Mesothelial cell of epicardium (in vitro differentiated cells): ENCODE measurements at regions not wholly inside any gene's neighbourhood (a gene's known extent, or its start where the extent isn't known, plus 50 kb on each side); places are given as distances from the start of the nearest gene placed in this dataset.

Experiments used
- DNase-seq, 2 experiments: peaks; one replicate each; pipeline ENCODE4 v3.0.0; 2021; ENCODE audit warnings: low spot score in 2 of 2; ENCODE audit not compliant: unreplicated experiment in 2 of 2
- H3K27ac Mint-ChIP-seq: 2 replicates; pipeline ENCODE4 v1.8.0; 2021; ENCODE audit warnings: mixed read lengths
- H3K27me3 Mint-ChIP-seq: 2 replicates; pipeline ENCODE4 v1.8.0; 2021; ENCODE audit warnings: low read depth, mixed read lengths
- H3K36me3 Mint-ChIP-seq: 2 replicates; pipeline ENCODE4 v1.8.0; 2021; ENCODE audit warnings: mixed read lengths
- H3K4me1 Mint-ChIP-seq: 2 replicates; pipeline ENCODE4 v1.8.0; 2021; ENCODE audit warnings: mixed read lengths
- H3K4me3 Mint-ChIP-seq: 2 replicates; pipeline ENCODE4 v1.8.0; 2021; ENCODE audit warnings: mild to moderate bottlenecking, moderate library complexity, mixed read lengths
- H3K9me3 Mint-ChIP-seq: 2 replicates; pipeline ENCODE4 v1.8.0; 2021; ENCODE audit warnings: mixed read lengths
- TF ChIP-seq, protein P1 (sequence below): fragments of 200-600 bp; sonication (generic); IDR thresholded peaks from one replicate; pipeline ENCODE4 v1.5.0; 2021; ENCODE audit warnings: antibody characterized with exemption; ENCODE audit not compliant: unreplicated experiment

DNA sequence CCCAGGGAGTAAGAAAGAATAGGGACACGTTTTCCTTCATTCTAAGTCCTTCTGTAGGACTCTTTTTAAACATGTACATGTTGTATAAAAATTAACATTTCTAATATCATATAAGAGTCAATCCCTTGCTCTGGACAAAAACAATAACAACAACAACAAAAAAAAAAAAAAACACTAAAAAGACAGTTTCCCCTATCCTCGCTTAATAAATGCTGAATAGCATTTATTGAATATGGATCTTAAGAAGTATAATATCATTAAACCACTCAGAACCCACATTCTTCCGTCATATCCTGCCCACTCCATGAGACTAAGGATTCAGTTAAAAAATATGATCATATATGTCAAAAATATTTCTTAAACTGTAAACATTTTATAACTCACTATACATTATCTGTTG, 145.1 kb downstream of the AQP9 start:
- Mint-ChIP-seq H3K9me3 (no peaks in the 10 kb centered on the region), H3K4me3 (no peak overlapping the region), H3K27me3 (no peaks in the 10 kb centered on the region), H3K4me1 (peaks cover 10% of the 10 kb centered on the region), H3K27ac (no peak overlapping the region), H3K36me3 (no peaks in the 10 kb centered on the region)
- TF ChIP-seq, protein P1, sequence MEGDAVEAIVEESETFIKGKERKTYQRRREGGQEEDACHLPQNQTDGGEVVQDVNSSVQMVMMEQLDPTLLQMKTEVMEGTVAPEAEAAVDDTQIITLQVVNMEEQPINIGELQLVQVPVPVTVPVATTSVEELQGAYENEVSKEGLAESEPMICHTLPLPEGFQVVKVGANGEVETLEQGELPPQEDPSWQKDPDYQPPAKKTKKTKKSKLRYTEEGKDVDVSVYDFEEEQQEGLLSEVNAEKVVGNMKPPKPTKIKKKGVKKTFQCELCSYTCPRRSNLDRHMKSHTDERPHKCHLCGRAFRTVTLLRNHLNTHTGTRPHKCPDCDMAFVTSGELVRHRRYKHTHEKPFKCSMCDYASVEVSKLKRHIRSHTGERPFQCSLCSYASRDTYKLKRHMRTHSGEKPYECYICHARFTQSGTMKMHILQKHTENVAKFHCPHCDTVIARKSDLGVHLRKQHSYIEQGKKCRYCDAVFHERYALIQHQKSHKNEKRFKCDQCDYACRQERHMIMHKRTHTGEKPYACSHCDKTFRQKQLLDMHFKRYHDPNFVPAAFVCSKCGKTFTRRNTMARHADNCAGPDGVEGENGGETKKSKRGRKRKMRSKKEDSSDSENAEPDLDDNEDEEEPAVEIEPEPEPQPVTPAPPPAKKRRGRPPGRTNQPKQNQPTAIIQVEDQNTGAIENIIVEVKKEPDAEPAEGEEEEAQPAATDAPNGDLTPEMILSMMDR, result no peak
- DNase-seq, result no peak

DNA sequence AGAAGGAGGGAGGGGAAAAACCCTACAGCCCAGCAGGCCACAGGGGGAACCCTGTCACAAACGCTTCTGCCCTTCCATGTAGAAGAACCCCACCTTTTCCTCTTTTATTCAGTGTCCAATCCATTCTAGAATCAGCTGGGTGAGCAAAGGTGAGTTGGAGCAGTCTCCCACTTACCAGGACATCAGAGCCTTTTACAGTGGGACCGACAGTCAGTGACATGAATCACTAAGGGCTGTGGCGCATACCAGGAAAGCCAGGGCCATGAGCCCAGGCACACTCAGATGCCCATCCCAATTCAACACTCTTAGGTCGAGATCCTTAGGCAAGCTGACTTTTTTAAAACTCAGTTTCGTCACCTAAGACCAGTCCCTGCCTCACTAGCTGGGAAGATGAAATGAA, 146.1 kb downstream of the AQP9 start:
- peaks cover 9% of the 10 kb centered on the region for H3K4me1 Mint-ChIP-seq
- TF ChIP-seq, protein P1, result no peak
- H3K4me3 Mint-ChIP-seq, result no peak overlapping the region
- H3K36me3 Mint-ChIP-seq, result no peaks in the 10 kb centered on the region
- no peak overlapping the region for H3K27ac Mint-ChIP-seq
- H3K9me3 Mint-ChIP-seq, result no peaks in the 10 kb centered on the region
- DNase-seq, result no peak
- H3K27me3 Mint-ChIP-seq, result no peaks in the 10 kb centered on the region

DNA sequence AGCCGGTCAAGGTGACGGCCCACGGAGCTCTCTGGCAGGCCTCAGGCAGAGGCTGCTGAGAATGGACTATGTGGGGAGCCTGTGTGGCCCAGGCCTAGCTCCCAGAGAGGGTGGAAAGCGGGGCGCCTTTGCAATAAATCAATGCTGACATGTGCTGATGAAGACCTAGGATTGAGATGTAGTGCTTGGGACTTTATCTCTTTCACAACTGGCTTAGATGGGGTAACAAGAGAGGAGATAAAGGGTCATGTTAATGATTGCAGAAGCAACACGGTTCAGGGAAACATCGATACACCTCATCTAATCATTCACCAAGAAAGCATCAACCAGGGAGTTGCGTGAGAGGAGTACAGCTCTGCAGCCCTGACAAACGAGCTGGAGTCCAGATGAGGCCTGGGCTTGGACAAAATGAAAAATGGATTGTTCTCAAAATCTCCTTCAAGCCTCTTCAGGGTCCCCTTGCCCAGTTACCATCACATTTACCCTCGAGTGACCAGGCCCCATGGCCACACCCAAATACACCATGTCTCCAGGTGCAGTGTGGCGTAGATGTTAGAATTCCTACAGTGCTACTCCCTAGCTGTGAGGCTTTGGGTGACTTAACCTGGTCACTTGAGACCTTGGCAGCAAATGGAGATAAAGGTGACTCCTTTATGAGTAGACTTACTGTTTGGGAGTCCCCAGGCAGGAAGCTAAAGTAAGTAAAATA, 146.4 kb upstream of the LIPC start:
- no peak overlapping the region for H3K27ac Mint-ChIP-seq
- no peak overlapping the region for H3K4me3 Mint-ChIP-seq
- no peaks in the 10 kb centered on the region for H3K27me3 Mint-ChIP-seq
- DNase-seq, result no peak
- TF ChIP-seq, protein P1, result no peak
- H3K4me1 Mint-ChIP-seq, result peaks cover 3% of the 10 kb centered on the region
- no peaks in the 10 kb centered on the region for H3K9me3 Mint-ChIP-seq
- no peaks in the 10 kb centered on the region for H3K36me3 Mint-ChIP-seq

DNA sequence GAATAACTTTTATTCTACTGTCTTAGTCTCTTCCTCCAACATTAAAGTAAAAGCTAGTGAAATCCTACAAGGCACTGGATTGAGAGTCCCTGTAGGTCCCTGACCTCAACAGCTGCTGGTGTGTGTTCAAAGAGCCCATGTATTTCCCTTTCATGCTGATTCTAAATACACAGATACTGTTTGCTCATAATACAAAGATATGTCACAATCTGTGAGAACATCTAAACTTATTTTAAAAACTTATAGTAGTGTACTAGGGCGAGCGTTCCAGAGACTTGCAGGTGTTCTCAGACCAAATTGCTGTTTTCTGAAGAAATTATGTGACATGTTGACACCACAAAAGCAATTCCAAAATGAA, 145.9 kb upstream of the LIPC start:
- Mint-ChIP-seq H3K4me1 (peaks cover 3% of the 10 kb centered on the region), H3K27ac (no peak overlapping the region), H3K9me3 (no peaks in the 10 kb centered on the region), H3K4me3 (no peak overlapping the region), H3K36me3 (no peaks in the 10 kb centered on the region), H3K27me3 (no peaks in the 10 kb centered on the region)
- no peak for DNase-seq
- TF ChIP-seq, protein P1, result no peak

DNA sequence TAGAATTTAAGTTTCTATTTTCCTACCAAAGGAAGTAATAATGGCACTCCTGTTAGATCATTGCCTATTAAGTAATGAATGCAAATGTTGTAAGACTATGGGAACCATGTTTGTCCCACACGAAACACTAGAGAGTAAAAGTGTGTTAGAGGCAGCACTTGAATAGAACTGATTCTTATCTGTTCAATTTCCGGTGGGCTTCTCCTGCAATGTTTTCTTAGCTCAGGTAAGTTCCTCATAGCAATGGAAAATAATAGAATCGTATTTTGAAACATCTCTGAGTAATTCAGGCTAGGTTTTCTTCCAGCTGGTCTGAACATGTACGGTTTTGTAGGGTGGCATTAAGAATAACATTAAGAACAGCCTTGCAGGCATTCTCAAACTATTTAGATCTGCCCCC, 145.3 kb upstream of the LIPC start:
- Mint-ChIP-seq H3K27me3 (no peaks in the 10 kb centered on the region), H3K4me3 (no peak overlapping the region), H3K9me3 (no peaks in the 10 kb centered on the region), H3K36me3 (no peaks in the 10 kb centered on the region), H3K4me1 (peaks cover 2% of the 10 kb centered on the region), H3K27ac (no peak overlapping the region)
- DNase-seq, result no peak
- TF ChIP-seq, protein P1, result no peak

DNA sequence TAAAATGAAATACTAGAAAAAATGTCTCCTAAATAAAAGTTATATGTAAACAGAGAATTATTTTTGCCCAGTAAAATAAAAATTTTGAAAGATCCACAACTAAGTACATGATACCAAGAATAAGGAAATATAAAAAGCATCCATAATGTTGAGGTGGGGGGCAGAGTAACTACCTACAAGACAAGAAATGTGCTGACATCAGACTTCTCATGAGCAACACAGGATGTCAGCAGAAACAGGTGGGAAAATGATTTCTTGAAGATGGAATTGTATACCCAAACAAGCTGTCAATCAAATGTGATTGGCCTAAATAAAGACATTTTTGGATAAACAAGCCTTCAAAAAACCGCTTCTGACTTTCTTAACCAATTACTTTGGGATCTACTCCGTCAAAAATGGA, 143.9 kb upstream of the LIPC start:
- H3K36me3 Mint-ChIP-seq, result no peaks in the 10 kb centered on the region
- TF ChIP-seq, protein P1, result no peak
- no peaks in the 10 kb centered on the region for H3K4me1 Mint-ChIP-seq
- no peak overlapping the region for H3K27ac Mint-ChIP-seq
- no peaks in the 10 kb centered on the region for H3K27me3 Mint-ChIP-seq
- peaks cover 11% of the 10 kb centered on the region for H3K9me3 Mint-ChIP-seq
- H3K4me3 Mint-ChIP-seq, result no peak overlapping the region
- DNase-seq, result no peak
